ENCODE measurements at regions not wholly inside any gene's neighbourhood (a gene's known extent, or its start where the extent isn't known, plus 50 kb on each side); places are given as distances from the start of the nearest gene placed in this dataset.
"Not testable (repeated sequence)": the region's sequence is repeated elsewhere in the genome, so short reads cannot be mapped to it uniquely, and the experiment has no call there.

DNA sequence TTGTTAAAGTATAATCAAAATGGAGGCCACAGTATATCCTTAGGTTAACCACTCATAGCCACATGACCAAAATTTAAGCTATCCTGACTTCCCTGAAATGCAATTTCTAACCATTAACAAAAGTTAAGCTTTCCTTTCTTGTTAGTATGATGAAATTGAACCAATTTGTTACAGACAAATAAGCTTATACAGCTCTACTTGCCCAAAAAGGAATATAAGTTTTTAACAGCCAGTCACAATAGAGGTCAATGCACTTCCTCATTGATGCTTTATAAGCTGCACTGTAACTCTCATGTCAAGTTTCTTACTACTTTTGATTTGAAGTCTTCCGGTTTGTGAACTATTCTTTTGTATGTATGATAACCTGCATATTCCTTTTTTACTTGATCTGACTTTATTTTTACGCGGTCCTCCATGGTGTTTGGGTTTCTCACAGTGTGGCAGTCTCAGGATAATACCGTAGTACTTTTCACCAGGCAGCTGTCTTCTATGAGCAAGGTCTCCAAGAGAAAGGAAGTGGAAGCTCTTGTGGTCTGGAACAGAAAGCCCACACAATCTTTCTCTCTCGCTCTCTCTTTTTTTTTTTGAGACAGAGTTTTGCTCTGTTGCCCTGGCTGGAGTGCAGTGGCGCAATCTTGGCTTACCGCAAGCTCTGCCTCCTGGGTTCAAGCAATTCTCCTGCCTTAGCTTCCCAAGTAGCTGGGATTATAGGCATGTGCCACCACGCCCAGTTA, 331.6 kb downstream of the SRGAP2C start:
- Histone ChIP-seq H3K4me1 (no peaks in the 10 kb centered on the region), H3K27me3 (peaks cover 2 to 13% of the 10 kb centered on the region in 2 donors), H3K36me3 (no peaks in the 10 kb centered on the region), H3K4me3 (no peak overlapping the region), H3K9me3 (peaks cover 0 to 13% of the 10 kb centered on the region in 2 donors), H3K27ac (no peak overlapping the region)
- no peak for DNase-seq (ENCODE audit: low spot score in 2 of 2)
- TF ChIP-seq POLR2A (IDR thresholded peaks at IDR 0.05), result no peak
- TF ChIP-seq POLR2AphosphoS5 (IDR thresholded peaks at IDR 0.05), result no peak
- TF ChIP-seq, protein P1, sequence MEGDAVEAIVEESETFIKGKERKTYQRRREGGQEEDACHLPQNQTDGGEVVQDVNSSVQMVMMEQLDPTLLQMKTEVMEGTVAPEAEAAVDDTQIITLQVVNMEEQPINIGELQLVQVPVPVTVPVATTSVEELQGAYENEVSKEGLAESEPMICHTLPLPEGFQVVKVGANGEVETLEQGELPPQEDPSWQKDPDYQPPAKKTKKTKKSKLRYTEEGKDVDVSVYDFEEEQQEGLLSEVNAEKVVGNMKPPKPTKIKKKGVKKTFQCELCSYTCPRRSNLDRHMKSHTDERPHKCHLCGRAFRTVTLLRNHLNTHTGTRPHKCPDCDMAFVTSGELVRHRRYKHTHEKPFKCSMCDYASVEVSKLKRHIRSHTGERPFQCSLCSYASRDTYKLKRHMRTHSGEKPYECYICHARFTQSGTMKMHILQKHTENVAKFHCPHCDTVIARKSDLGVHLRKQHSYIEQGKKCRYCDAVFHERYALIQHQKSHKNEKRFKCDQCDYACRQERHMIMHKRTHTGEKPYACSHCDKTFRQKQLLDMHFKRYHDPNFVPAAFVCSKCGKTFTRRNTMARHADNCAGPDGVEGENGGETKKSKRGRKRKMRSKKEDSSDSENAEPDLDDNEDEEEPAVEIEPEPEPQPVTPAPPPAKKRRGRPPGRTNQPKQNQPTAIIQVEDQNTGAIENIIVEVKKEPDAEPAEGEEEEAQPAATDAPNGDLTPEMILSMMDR (IDR thresholded peaks at IDR 0.05), result no peak
- intact Hi-C loops (cut with DNase I; ENCODE audit: low total_unique reads), result no loop called here

DNA sequence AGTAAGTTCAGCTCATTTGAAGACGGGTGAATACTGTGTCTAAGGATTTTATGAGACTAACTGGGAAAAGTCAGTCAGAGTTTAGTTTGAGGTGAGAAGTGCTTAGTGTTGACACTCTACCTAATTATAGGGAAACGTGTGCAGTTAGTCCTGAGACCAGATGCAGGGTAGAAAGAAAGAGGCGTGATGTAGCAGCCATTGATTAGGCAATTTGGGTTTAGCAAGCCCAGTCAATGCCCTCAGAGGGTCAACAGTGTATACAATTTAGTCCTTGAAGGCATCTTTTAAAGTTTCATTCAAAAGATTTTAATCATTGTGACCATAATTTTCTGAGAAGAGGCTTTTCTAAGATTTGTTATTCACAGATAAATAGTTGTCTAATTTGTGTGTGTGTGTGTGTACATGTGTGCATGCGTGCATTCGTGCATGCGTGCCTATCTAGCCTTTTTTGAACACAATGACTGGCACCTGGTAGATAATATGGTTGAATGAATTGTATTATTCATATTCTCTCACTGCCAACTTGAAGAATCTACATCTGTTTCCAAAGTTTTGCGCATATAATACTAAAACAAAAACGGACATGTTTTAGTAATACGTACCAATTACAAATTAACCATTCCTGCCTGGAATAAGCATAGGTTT, 332.9 kb downstream of the SRGAP2C start:
- H3K27me3 ChIP-seq, result peaks cover 2 to 13% of the 10 kb centered on the region in 2 donors
- no peaks in the 10 kb centered on the region for H3K4me1 ChIP-seq
- no peak overlapping the region for H3K27ac ChIP-seq
- TF ChIP-seq, protein P1 (IDR thresholded peaks at IDR 0.05), result no peak
- TF ChIP-seq POLR2A (IDR thresholded peaks at IDR 0.05) (no peak), POLR2AphosphoS5 (IDR thresholded peaks at IDR 0.05) (no peak)
- DNase-seq (ENCODE audit: low spot score in 2 of 2), result no peak
- intact Hi-C loops (cut with DNase I; ENCODE audit: low total_unique reads), result no loop called here
- H3K36me3 ChIP-seq, result no peaks in the 10 kb centered on the region
- peaks cover 0 to 11% of the 10 kb centered on the region in 2 donors for H3K9me3 ChIP-seq
- no peak overlapping the region for H3K4me3 ChIP-seq

DNA sequence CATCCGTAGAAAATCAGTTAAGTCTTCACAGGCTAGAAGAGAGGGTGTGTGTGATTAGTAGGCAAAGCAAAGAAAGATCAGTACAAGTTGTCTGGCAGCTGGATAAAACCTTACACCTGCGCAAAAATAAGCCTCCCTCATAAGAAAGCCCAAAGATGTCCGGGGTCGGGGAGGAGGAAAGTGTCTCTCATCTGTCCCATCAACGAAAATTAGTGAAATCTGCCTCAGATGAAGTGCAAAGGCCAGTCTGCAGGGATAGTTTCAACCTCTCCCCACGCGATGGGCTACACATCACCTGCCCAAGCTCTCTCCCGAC, 333.9 kb downstream of the SRGAP2C start:
- no peak for TF ChIP-seq POLR2A (IDR thresholded peaks at IDR 0.05)
- TF ChIP-seq POLR2AphosphoS5 (IDR thresholded peaks at IDR 0.05), result no peak
- TF ChIP-seq, protein P1 (IDR thresholded peaks at IDR 0.05), result no peak
- Histone ChIP-seq H3K27ac (no peak overlapping the region), H3K9me3 (peaks cover 0 to 3% of the 10 kb centered on the region in 2 donors), H3K4me3 (peak overlapping the region; percentile 40 to 61 (median 44)), H3K4me1 (no peaks in the 10 kb centered on the region), H3K36me3 (no peaks in the 10 kb centered on the region), H3K27me3 (peaks cover 2 to 13% of the 10 kb centered on the region in 2 donors)
- intact Hi-C loops (cut with DNase I; ENCODE audit: low total_unique reads), result no loop called here
- no peak for DNase-seq (ENCODE audit: low spot score in 2 of 2)

DNA sequence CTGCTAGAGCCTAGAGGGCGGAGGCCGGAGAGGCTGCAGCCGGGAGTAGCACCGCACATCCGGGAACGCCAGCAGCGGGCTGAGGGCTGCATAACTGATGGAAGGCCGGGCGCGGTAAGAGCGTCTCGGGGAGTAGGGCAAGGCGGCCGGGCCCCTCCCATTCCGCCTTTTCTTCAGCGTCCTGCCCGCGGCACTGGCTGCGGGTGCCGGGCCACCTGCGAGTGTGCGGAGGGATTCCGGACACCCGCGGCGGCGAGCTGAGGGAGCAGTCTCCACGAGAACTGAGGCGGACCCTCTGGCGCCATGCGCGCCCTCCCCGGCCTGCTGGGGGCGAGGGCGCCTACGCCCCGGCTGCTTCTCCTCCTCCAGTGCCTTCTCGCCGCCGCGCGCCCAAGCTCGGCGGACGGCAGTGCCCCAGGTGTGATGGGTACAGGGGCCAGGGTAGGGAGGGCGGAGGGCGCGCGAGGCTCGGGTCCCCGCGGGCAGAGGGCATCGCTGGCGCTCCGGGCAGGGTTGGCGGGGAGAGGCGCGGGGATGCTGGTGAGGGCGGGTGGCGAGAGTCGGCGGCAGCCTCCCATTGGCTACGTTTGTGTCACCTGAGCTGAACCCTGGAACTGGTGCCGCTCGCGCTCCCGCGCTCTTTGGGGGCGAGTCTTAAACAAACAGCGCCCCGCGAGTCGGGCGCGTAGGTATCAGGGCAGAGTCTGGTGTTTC, 334.4 kb downstream of the SRGAP2C start:
- Histone ChIP-seq H3K4me3 (peak overlapping the region; percentile 40 to 61 (median 44)), H3K36me3 (no peaks in the 10 kb centered on the region), H3K27me3 (peaks cover 2 to 13% of the 10 kb centered on the region in 2 donors), H3K27ac (no peak overlapping the region), H3K9me3 (no peaks in the 10 kb centered on the region), H3K4me1 (no peaks in the 10 kb centered on the region)
- TF ChIP-seq POLR2AphosphoS5 (IDR thresholded peaks at IDR 0.05) (no peak), POLR2A (IDR thresholded peaks at IDR 0.05) (no peak)
- TF ChIP-seq, protein P1 (IDR thresholded peaks at IDR 0.05), result no peak
- DNase-seq (ENCODE audit: low spot score in 2 of 2), result no peak
- intact Hi-C loops (cut with DNase I; ENCODE audit: low total_unique reads), result no loop called here

DNA sequence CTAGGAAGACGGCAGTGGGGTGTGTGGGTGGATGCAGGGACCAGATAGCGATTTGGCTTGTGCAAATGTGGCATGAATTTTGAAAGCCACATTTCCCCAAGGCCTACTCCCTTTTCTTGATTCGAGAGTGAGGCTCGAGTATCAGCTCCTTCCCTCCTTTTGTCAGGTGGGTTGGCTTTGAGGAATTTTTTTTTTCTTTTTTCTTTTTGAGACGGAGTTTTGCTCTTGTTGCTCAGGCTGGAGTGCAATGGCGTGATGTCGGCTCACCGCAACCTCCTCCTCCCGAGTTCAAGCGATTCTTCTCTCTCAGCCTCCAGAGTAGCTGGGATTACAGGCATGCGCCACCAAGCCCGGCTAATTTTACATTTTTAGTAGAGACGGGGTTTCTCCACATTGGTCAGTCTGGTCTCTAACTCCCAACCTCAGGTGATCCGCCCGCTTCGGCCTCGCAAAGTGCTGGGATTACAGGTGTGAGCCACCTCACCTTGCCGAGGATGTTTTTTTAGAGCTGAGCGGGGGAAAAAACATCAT, 335.0 kb downstream of the SRGAP2C start:
- Histone ChIP-seq H3K4me3 (peak overlapping the region; percentile 40 to 61 (median 44)), H3K27me3 (peaks cover 2 to 13% of the 10 kb centered on the region in 2 donors)
- H3K27ac ChIP-seq; DNase-seq (ENCODE audit: low spot score in 2 of 2); H3K4me1 ChIP-seq; H3K36me3 ChIP-seq; intact Hi-C loops (cut with DNase I; ENCODE audit: low total_unique reads); H3K9me3 ChIP-seq: not testable (repeated sequence)

Measured in breast epithelium (tissue), 4 donors.